ENCODE measurements at regions not wholly inside any gene's neighbourhood (a gene's known extent, or its start where the extent isn't known, plus 50 kb on each side); places are given as distances from the start of the nearest gene placed in this dataset.

DNA sequence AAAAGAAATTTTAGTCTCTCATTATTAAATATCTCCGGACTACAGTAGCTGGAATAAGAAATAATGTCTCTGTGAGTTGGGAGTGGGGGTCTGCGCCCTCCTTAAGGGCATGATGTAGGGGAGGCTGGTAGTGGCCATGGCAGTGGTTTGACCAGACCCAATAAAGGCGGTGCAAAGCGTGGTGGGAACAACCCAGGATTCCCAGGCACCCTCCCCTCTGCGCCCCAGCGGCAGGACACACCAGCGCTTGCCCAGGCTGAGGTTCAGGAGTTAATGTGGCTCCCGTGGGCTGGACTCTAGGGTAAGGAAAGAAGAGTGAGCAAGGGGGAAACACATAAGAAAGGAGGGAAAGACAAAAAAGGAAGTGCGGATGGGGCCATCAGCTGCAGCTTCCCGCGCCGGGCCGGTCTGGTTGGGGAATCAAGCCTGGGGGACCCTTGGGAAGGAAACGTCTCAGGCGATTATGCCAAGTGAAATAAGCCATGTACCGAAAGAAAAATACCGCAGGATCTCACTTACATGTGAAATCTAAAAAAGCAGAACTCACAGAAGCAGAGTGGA, 157.5 kb upstream of the SMIM31 start (continued):
- TF ChIP-seq, protein P1, sequence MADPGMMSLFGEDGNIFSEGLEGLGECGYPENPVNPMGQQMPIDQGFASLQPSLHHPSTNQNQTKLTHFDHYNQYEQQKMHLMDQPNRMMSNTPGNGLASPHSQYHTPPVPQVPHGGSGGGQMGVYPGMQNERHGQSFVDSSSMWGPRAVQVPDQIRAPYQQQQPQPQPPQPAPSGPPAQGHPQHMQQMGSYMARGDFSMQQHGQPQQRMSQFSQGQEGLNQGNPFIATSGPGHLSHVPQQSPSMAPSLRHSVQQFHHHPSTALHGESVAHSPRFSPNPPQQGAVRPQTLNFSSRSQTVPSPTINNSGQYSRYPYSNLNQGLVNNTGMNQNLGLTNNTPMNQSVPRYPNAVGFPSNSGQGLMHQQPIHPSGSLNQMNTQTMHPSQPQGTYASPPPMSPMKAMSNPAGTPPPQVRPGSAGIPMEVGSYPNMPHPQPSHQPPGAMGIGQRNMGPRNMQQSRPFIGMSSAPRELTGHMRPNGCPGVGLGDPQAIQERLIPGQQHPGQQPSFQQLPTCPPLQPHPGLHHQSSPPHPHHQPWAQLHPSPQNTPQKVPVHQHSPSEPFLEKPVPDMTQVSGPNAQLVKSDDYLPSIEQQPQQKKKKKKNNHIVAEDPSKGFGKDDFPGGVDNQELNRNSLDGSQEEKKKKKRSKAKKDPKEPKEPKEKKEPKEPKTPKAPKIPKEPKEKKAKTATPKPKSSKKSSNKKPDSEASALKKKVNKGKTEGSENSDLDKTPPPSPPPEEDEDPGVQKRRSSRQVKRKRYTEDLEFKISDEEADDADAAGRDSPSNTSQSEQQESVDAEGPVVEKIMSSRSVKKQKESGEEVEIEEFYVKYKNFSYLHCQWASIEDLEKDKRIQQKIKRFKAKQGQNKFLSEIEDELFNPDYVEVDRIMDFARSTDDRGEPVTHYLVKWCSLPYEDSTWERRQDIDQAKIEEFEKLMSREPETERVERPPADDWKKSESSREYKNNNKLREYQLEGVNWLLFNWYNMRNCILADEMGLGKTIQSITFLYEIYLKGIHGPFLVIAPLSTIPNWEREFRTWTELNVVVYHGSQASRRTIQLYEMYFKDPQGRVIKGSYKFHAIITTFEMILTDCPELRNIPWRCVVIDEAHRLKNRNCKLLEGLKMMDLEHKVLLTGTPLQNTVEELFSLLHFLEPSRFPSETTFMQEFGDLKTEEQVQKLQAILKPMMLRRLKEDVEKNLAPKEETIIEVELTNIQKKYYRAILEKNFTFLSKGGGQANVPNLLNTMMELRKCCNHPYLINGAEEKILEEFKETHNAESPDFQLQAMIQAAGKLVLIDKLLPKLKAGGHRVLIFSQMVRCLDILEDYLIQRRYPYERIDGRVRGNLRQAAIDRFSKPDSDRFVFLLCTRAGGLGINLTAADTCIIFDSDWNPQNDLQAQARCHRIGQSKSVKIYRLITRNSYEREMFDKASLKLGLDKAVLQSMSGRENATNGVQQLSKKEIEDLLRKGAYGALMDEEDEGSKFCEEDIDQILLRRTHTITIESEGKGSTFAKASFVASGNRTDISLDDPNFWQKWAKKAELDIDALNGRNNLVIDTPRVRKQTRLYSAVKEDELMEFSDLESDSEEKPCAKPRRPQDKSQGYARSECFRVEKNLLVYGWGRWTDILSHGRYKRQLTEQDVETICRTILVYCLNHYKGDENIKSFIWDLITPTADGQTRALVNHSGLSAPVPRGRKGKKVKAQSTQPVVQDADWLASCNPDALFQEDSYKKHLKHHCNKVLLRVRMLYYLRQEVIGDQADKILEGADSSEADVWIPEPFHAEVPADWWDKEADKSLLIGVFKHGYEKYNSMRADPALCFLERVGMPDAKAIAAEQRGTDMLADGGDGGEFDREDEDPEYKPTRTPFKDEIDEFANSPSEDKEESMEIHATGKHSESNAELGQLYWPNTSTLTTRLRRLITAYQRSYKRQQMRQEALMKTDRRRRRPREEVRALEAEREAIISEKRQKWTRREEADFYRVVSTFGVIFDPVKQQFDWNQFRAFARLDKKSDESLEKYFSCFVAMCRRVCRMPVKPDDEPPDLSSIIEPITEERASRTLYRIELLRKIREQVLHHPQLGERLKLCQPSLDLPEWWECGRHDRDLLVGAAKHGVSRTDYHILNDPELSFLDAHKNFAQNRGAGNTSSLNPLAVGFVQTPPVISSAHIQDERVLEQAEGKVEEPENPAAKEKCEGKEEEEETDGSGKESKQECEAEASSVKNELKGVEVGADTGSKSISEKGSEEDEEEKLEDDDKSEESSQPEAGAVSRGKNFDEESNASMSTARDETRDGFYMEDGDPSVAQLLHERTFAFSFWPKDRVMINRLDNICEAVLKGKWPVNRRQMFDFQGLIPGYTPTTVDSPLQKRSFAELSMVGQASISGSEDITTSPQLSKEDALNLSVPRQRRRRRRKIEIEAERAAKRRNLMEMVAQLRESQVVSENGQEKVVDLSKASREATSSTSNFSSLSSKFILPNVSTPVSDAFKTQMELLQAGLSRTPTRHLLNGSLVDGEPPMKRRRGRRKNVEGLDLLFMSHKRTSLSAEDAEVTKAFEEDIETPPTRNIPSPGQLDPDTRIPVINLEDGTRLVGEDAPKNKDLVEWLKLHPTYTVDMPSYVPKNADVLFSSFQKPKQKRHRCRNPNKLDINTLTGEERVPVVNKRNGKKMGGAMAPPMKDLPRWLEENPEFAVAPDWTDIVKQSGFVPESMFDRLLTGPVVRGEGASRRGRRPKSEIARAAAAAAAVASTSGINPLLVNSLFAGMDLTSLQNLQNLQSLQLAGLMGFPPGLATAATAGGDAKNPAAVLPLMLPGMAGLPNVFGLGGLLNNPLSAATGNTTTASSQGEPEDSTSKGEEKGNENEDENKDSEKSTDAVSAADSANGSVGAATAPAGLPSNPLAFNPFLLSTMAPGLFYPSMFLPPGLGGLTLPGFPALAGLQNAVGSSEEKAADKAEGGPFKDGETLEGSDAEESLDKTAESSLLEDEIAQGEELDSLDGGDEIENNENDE (IDR thresholded peaks at IDR 0.05; ENCODE audit: insufficient replicate concordance, low read length): no peak

Measured in H1 (cell line).